Fibroblast of skin of back (primary cell): ENCODE measurements at regions not wholly inside any gene's neighbourhood (a gene's known extent, or its start where the extent isn't known, plus 50 kb on each side); places are given as distances from the start of the nearest gene placed in this dataset.
"Not testable (repeated sequence)": the region's sequence is repeated elsewhere in the genome, so short reads cannot be mapped to it uniquely, and the experiment has no call there.

ENCODE experiments used
- DNase-seq: peaks from one replicate; pipeline ENCODE4 v3.0.0-alpha.2; 2013

GRCh38 chr21:36207577-36208320 lies 51.1 kb downstream of the DOP1B start:
- peak; percentile 74 for DNase-seq

- no peak for DNase-seq
Measured at GRCh38 chr21:36208326-36209013, 51.8 kb downstream of the DOP1B start.

DNA sequence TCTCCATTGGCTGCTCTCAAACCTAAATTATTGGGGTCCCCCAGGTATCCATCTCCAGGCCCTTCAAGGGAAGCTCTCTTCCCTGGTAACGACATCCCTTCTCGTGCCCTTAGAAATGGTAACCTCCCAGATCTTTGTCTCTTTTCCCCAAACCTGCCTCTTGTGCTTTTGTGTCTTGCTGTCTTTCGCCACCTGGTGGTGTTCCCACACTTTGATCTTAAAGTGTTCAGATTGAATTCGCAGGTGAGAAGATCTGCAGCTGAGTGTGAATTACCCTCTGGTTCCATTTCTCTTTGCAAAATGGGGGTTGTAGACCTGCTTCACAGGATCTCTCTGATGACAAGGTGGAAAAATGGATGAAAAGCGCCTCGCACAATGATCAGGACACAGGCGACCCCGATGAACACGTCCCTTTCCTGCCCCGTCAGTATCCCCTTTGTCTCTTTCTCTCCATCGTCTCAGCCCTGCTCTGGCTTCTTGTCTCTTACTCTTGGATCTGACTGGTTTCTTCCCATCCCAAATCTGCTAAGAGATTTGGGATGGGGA lies 53.1 kb downstream of the DOP1B start:
- DNase-seq: peak; percentile 62

DNA sequence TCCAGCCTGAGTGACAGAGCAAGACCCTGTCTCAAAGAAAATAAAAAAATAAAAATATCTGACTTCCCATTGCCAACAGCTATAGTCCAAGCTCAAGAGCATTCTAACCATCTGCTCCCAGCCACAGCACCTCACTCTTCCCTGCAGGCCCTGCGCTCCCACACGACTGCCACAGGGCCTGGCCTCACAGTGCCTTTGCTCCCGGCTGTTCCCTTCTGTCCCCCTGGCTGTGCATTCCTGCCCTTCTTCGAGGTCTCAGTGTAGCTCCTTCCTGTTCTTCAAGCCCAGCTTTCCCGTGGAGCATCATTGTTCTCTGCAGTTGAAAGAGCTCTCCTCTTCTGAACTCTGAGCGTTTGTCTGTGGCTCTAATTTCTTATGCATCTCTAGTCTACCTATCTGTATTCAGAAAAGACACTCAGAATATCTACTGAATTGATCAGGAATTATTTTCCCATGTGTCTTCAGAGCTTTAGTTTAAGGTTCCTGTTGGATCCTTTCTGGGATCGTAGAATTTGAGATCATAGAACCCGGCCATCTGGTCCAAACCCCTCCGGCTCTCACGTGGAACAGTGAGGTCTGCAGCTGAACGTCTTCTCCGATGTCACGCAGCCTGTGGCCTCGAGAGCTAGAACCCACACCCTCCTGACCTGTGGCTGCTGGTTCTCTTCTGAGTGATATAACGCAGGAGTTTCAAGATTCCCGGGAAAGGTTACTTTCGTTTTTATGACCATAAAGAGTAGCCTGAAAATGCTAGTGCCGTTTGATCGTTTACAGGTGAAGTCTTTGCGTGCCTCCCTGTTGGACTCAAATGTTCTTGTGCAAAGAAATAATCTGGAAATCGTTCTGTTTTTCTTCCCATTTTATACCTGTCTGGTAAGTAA lies 54.4 kb downstream of the DOP1B start:
- peak; percentile 33 for DNase-seq

GRCh38 chr21:36211660-36212512 lies 55.3 kb downstream of the DOP1B start:
- DNase-seq: peak; percentile 93

- no peak for DNase-seq
Measured at GRCh38 chr21:36212513-36212780, 55.8 kb downstream of the DOP1B start.

GRCh38 chr21:36214561-36214960 lies 57.9 kb downstream of the DOP1B start:
- no peak for DNase-seq

- no peak for DNase-seq
Measured at GRCh38 chr21:36217743-36218142, 61.1 kb downstream of the DOP1B start.

DNA sequence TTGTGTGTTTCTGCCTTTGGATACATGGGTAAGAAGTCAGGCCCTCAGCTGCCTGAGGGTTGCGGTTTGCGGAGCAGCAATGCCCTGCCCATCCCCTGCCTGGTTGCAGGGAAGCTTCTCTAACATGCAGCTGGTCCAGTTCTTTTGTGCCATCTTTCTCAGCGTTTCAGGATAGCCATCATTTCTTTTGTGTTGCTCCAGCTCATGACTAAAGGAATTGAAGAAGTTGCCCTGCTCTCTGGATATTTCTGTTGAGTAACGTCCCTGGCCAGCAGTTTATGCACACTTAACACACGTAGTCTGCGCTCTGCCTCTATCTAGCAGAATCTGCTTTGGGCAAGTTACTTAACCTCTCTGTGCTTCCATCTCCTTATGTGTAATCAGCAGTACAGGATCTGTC lies 62.1 kb downstream of the DOP1B start:
- no peak for DNase-seq

GRCh38 chr21:36223451-36223850 lies 66.8 kb downstream of the DOP1B start:
- DNase-seq: no peak

DNA sequence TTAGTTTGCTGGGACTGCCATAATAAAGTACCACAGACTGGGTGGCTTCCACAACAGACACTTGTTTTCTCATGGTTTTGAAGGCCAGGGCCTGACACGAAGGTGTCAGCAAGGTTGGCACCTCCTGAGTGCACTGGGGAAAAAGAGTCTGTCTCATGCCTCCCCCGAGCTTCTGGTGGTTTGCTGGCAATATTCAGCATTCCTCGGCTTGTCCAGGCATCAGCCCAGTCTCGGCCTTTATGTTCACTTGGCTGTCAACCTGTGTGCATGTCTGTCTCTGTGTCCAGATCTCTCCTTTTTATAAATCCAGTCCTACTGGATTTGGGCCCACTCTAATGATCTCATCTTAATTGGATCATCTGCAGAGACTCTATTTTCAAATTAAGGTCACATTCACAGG lies 72.6 kb downstream of the DOP1B start:
- no peak for DNase-seq

GRCh38 chr21:36231444-36231843 lies 74.8 kb downstream of the DOP1B start:
- DNase-seq: not testable (repeated sequence)

- DNase-seq: no peak
Measured at GRCh38 chr21:36232641-36233040, 76.0 kb downstream of the DOP1B start.

GRCh38 chr21:36235058-36235582 lies 78.5 kb downstream of the DOP1B start:
- no peak for DNase-seq

- no peak for DNase-seq
Measured at GRCh38 chr21:36236052-36236730, 79.6 kb downstream of the DOP1B start.

GRCh38 chr21:36237441-36237840 lies 80.8 kb downstream of the DOP1B start:
- DNase-seq: no peak

DNA sequence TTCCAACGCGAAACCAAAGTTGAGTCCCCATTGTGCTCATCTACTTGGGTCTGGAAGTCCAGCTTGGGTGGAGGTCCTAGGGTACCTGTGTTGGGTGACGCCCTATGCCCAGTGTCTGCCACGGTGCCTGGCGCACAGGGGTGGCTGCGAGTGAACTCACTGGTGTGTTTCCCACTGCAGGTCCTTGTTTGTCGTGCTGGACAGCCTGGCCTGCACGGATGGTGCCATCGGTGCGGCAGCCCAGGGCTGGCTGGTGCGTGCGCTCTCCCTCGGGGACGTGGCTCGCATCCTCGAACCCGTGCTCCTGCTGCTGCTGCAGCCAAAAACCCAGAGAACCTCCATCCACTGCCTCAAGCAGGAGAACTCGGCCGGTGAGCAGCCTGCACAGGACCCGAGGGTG lies 80.4 kb upstream of the MORC3 start:
- DNase-seq: no peak

DNA sequence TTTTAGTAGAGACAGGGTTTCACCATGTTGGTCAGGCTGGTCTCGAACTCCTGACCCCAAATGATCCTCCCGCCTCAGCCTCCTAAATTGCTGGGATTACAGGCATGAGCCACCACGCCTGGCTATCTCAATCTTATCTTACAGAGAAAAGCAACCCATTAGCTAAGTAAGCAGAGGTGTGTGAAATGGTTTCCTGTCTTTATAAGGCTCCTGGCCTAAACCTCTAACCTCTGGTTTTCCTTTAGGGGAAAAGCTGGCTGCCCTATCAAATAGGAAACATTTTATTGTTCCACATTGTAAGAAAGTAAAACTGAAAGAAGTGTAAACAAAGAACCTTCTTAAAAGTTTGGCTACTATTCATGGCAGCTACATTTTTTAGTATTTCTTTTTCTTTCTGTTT lies 78.3 kb upstream of the MORC3 start:
- no peak for DNase-seq

- no peak for DNase-seq
Measured at GRCh38 chr21:36245115-36245514, 74.9 kb upstream of the MORC3 start.

GRCh38 chr21:36245649-36246048 lies 74.3 kb upstream of the MORC3 start:
- no peak for DNase-seq

GRCh38 chr21:36246080-36246631 lies 73.8 kb upstream of the MORC3 start:
- DNase-seq: no peak
